NOMO-1 treated with dmso at 0.1 percent for 144 hours (cell line): ENCODE measurements at regions not wholly inside any gene's neighbourhood (a gene's known extent, or its start where the extent isn't known, plus 50 kb on each side); places are given as distances from the start of the nearest gene placed in this dataset.
"Not testable (repeated sequence)": the region's sequence is repeated elsewhere in the genome, so short reads cannot be mapped to it uniquely, and the experiment has no call there.

ENCODE experiments used
- DNase-seq: peaks from one replicate; lab custom pipeline; 2025; ENCODE audit not compliant: unreplicated experiment; lab: John Stamatoyannopoulos, UW

DNA sequence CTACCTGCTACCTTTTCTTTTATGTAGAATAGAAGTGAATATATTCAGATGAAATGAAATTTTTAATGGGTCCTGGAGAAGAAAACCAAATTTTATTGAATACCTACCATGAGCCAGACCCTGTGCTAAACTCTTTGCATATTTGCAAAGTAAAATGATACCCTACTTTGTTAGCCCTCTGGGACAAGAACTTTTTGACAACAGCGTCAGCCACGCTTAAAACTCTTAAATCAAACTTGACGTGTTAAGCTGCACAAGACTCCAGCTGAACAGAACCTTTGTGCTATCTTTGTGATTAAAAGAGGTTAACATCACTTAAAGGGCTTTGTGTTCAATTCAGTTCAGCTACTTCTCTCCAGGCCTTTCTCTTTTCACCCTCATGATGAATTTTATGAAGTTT lies 316.5 kb downstream of the MEX3B start:
- no peak for DNase-seq

DNA sequence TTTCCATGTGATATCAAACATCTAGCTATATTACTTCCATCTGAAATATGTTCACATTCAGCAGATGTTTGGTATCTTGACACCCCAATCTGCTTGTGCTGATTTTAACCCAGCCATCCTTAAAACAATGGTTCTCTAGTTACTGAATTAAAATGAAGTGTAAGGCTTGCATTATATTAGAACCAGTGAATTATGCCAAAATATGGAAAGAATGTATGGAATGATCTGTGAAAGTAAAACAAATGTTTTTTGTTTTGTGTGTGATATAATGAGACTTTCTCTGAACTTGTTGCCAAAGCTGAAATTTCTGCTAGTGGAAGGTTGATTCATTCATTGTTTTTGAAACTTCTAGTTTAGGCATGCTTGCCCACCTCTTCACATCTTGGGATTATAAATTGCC lies 317.1 kb downstream of the MEX3B start:
- no peak for DNase-seq

DNA sequence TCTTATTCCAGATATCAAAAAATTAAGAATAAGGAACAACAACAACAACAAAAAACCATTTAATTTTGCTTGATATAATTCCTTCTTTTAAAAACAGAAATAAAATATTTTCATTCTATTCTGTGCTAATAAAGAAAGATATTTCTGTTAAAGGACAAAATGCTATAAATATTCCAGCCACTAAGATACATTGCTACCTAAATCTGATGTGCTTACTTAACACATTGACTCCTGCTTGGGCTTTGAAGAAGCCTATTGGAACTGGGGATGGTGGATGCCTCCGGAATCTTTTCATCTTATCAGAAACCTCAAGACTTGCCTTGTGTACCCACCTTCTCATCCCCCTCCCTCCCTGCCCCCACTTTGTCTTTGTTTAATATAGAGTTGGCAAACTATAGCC lies 320.2 kb downstream of the MEX3B start:
- no peak for DNase-seq

DNA sequence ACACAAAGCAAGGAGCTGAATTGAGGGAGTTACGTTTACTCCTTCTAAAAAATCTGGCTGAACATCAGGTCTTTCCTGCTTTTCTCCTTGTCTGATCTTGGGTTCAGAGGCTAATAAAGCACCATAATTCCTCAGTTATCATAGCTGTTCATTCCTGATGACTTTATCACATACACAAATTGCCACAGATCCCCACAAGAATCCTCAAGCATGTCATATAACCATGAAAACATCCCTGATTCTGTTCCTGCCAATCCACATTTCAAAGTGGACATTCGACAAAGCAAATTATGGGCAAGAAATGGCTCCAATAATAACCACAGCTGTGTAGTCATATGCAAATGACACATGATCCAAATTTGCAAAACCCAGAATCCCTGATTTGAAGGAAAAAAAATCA lies 321.3 kb downstream of the MEX3B start:
- no peak for DNase-seq

DNA sequence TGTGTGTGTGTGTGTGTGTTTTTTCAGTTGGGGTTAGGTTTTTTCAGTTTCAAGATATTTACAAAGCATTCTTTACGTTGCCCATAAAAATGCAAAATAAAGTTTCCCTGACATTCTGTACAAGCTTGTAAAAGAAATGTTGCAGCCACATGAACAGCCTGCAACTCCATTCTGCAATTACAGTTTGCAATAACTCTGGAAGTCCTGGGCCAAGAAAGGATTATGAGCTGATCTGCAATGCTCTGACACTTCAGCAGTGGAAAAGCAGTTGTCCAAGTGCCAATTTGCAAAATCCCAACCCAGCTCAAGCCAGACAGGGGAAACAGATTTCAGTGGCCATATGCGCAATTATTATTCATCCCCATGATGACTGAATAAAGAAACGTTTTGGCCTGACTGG lies 322.1 kb downstream of the MEX3B start:
- no peak for DNase-seq

DNA sequence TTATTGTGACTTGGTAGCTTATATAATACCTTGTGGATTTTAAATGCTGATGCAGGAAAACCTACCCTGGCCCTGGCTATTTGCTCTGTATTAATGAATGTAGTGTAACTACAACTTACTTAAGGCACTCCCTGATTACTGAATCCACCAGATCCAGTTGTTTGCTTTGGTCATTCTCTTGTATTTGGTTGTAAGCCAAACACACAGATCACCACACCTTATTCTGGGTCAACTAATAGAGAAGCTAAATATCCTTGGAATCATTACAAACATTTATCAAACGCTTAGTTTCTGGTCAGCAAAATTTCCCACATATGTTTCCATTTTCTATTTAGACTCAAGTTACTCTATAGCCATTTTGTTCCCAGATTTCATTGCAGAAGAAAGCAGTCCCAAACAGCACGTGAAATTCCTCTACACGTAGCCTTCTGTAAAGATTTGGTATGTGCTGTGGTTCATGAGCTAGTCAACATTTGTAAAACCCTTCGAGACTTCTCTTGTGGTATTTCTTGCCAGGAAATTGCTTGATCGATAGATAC lies 322.6 kb downstream of the MEX3B start:
- DNase-seq = no peak

DNA sequence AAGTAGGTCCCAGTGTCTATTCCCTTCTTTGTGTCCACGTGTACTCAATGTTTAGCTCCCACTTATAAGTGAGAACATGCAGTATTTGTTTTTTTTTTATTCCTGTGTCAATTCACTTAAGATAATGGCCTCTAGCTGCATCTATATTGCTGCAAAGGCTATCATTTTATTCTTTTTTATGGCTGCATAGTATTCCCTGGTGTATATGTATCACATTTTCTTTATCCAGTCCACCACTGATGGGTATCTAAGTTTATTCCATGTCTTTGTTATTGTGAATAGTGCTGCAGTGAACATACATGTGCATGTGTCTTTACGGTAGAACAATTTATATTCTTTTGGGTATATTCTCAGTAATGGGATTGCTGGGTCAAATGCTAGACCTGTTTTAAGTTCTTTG lies 329.4 kb downstream of the MEX3B start:
- DNase-seq = not testable (repeated sequence)

DNA sequence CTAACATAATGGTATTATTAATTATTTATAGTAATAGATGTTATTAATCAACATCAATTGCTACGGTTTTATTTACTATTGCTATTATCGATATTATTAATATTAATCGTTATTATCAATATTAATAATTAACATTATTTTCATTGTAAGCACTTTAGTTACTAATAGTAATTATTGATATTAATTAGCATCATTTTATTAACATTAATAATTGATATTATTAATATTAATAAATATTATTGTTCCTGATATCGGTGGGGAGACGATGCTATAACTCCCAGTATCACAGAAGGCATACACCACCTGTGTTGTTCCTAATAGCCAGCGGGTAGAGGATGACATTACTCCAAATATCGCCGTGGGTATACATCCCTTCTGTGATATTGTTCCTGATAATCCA lies 335.5 kb downstream of the MEX3B start:
- DNase-seq = no peak

DNA sequence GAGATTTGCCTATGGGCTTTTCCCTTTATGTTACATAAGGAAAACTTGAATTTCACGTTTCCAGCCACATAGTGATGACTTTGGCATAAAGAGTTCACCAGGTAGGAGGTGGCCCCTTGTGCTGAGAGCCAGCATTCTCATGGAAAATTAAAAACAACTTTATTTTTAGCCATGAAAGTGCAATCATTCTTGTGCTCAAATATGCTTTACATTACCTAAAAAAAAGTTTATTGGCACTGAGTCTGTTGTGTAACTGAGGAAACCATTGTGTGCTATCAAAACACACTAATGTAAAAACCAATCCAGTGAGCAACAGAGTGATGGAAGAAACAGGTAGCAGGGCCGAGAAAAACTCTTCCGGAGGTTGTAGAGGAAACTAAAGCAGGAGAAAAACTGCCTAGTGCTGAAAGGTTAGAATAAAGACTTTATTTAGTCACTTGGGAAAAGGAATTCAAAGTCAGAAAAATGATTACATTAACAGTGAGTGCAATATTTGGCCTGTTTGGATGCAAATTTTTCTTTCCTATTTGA lies 332.9 kb upstream of the TMC3 start:
- not testable (repeated sequence) for DNase-seq

DNA sequence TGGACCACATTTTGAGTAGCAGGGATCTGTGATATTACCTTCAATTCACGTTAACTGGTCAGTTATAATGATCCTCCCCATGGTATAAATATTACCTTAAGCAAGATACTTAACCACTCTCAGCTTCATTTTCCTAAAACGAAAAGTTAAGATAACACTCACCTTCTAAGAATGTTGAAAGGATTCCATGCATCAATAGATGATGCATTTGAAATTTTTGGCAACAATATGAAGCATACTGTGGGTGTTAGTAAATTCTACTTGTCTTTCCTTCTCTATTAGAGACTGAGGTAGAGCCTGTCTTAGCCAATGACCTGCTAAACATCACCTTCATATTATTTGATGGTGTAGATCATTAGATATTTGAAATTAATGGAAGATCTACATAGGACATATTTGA lies 331.7 kb upstream of the TMC3 start:
- DNase-seq = not testable (repeated sequence)

DNA sequence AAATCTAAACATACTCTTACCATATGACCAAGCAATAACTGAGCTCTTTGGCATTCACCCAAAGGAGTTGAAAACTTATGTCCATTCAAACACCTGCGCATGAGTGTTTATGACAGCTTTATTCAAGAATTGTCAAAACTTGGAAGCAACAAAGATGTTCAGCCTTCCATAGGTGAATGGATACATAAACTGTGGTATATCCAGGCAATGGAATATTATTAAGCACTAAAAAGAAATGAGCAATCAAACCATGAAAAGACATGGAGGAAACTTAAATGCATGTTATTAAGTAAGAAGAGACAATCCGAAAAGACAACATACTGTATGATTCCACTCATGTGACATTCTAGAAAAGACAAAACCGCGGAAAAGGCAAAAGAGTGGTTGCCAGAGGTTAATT lies 312.0 kb upstream of the TMC3 start:
- DNase-seq = no peak

DNA sequence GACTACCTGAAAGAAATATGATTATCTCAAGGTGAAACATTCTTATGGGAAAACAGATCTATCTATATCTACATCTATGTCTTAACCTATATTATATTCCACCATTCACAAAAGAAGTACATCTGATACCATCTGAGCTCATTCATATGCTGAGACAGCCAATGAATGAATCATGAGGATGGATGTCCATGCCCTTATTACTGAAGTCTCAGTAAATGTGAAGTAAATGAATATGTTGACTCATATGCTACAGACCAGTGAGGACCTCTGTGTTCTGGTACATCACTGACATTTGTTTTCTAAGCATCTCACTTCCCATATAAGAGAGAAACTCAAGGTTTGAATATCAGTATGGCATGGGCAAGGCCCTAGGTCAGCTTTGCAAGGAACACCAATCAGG lies 311.2 kb upstream of the TMC3 start:
- no peak for DNase-seq

DNA sequence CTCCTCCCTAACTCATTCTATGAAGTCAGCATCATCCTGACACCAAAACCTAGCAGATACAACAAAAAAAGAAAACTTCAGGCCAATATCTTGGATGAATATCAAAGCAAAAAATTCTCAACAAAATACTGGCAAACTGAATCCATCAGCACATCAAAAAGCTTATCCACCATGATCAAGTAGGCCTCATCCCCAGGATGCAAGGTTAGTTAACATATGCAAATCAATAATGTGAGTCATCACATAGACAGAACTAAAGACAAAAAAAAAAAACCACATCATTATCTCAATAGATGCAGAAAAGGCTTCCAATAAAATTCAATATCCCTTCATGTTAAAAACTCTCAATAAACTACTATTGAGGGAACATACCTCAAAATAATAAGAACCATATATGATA lies 306.8 kb upstream of the TMC3 start:
- DNase-seq = no peak

DNA sequence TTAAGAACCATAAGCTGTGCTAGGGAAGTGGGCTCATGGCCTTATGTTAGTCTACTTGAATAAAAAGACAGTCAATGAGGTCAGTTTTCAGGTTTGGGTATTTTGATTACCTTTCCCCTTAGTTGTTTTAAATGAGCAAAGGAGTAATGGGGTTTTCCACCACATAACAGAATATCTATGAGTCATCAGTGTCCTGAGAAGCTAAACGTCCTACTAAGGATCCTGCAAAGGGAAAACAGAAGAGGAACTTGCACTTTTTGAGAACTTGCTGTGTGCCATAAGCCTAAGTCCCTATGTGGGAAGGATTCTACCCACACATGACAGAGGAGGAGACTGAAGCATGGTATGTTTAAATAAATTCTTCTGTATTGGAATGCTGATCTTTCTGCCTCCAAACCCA lies 292.8 kb upstream of the TMC3 start:
- no peak for DNase-seq

DNA sequence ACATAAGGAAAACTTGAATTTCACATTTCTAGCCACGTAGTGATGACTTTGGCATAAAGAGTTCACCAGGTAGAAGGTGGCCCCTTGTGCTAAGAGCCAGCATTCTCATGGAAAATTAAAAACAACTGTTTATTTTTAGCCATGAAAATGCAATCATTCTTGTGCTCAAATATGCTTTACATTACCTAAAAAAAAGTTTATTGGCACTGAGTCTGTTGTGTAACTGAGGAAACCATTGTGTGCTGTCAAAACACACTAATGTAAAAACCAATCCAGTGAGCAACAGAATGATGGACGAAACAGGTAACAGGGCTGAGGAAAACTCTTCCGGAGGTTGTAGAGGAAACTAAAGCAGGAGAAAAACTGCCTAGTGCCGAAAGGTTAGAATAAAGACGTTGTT lies 287.0 kb upstream of the TMC3 start:
- no peak for DNase-seq

DNA sequence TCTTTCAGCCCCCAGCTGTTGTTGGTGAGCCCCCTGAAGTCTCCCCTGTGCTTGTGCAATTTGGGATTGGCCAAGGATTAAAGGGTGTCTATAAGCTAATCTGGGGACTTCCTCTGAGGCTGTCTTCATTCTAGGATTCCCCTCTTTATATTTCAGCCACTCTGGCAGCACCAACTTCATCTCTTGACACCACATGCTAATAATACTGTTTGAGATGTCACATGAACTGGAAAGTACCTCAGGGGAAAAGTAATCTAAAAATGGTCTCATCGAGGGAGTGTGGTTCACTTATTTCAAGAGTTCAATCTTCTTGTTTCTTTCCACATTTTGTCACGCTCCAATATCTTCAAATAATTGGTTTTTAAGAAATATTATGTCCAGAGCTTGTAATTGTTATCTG lies 279.2 kb upstream of the TMC3 start:
- no peak for DNase-seq

DNA sequence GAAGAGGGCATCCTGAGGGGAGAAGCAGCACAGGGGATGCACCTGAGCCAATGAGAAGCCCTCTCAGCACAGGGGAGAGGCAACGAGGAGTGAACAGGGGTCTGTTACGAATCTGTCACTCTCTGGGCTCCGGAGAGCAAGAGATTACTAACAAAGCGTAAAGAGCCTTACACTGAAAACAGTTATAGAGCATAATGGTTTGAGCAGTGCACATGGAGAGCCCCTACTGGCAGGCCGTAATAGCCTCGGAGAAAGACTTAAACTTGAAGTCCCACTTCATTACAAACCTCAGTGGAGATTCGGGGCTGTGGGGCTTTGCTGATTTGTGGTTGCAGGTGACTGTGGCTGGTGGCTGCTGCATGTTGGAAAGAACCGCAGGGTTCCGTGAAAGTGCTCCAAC lies 271.5 kb upstream of the TMC3 start:
- no peak for DNase-seq

DNA sequence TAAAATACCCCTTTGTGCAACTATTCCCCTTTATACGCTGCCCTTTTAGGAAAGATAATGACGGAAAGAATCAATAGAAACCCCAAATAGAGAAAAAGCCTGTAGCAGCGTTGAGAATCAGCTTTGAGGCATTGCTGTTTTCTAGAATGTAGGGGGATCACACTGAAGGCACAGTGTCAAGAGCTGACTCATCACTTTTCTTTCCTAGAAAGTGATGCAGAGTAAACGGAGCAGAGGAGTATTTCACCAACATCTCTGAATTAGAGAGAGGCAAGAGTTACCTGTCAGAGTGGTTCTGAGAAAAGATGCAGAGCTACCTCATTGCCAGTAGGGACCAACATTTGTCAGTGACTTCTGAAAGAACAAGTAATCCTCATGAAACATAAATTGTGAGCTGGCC lies 269.8 kb upstream of the TMC3 start:
- DNase-seq = no peak

DNA sequence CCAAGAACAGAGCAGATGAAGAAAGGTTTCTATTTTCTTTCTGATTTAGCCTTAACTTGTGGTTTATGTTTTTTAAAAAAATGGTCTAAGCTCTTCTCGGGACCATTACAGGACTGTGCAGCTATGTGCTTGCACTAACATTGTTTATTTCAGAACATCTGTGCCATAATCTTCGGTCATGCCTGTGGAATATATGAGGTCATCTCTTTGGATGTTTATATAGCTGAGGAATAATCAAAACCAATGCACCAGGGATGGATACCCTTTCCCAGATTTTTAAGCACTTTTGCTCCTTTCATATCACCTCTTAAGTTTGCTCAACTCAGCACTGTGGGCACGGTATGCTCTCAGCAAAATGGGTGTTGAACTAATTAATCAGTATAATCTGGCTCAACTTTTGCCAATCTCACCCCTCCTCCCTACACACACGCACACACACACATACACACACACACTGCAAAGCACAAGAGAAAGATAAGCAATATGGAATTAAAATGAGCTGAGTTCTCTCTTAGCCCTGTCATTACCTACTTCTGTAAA lies 268.5 kb upstream of the TMC3 start:
- no peak for DNase-seq

DNA sequence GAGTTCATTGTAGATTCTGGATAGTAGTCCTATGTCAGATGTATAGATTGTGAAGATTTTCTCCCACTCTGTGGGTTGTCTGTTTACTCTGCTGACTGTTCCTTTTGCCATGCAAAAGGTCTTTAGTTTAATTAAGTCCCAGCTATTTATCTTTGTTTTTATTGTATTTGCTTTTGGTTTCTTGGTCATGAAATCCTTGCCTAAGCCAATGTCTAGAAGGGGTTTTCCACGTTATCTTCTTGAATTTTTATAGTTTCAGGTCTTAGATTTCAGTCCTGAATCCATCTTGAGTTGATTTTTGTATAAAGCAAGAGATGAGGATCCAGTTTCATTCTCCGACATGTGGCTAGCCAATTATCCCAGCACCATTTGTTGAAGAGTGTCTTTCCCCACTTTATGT lies 262.1 kb upstream of the TMC3 start:
- not testable (repeated sequence) for DNase-seq

DNA sequence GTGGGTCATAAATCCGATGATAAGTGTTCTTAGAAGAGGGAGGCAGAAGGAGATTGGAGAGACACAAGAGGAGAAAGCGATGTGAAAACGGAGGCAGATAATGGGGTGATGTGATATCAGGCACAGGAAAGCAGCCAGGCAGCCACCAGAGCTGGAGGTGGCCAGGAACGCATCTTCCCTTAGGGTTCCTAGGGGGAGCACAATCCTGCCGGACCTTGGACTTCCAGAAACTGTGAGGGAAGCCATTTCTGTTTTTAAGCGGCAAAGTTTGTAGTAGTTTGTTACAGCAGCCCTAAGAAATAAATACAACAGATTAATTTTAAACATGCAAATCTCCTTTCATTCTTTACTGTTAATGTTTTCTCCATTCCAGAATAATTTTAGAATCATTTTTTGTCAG lies 259.9 kb upstream of the TMC3 start:
- DNase-seq = no peak

DNA sequence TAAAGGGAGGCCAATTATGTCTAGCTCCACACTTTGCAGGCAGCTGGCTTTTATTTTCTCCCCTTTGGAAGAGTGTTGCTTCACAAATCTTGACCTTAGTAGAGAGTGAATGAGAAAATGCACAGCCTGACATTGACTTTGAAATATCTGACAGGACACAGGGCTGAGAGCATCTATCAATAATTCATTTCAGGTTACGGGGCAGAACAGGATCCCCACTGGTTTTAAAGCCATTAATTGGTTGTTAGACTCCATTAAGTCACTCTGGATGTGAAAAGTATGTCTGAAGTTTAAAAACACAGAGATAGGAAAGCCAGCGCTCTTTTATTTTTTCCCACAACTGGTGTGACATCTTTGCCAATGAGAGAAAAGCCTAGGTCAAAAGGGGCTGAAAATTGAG lies 251.9 kb upstream of the TMC3 start:
- no peak for DNase-seq

DNA sequence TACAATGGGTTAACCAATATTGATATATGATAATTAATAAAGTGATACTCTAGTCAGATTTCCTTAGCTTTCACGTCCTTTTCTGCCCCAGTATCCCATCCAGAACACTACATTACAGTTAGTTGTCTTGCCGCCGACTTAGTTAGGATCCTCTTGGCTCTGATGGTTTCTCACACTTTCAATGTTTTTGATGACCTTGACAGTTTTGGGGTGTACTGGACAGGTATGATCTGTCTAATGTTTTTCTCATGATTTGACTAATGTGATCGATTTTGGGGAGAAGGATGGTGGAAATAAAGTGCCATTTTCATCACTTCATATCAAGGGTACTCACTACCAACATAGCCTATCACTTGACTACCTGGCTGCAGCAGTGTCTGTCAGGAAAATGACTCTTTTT lies 245.0 kb upstream of the TMC3 start:
- no peak for DNase-seq
